Astrocyte (in vitro differentiated cells and primary cell): ENCODE measurements at regions not wholly inside any gene's neighbourhood (a gene's known extent, or its start where the extent isn't known, plus 50 kb on each side); places are given as distances from the start of the nearest gene placed in this dataset.

Source experiments
- EZH2 ChIP-seq: IDR thresholded peaks from 2 replicates; pipeline ENCODE4 v1.6.1; 2012; ENCODE audit warnings: mild to moderate bottlenecking, low read length, inconsistent platforms; ENCODE audit not compliant: insufficient read depth
- TF ChIP-seq, protein P1 (sequence below): IDR thresholded peaks from 2 replicates; pipeline ENCODE4 v1.5.1; 2011; ENCODE audit warnings: low read depth, mild to moderate bottlenecking, inconsistent platforms, low read length, moderate library complexity; ENCODE audit not compliant: insufficient read depth

DNA sequence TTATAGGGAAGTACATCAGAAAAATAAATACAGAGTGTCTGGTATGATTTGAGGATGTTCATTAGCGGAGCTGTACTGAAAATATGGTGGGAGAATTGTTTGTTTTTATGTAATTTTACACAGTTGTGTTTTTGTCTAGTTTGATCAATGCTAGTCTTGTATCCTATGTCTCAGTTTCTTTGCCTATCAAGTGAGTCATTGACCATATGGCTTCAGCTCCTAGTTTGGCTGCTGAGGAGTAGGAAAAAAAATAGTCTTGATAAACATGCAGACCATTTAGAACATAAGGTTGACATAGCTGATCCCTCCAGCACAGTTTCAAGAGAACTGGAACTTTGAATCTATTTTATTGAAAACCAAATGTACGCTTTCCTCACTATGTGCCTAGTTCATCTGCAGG is 1292.1 kb upstream of the FLRT2 start:
- TF ChIP-seq, protein P1, sequence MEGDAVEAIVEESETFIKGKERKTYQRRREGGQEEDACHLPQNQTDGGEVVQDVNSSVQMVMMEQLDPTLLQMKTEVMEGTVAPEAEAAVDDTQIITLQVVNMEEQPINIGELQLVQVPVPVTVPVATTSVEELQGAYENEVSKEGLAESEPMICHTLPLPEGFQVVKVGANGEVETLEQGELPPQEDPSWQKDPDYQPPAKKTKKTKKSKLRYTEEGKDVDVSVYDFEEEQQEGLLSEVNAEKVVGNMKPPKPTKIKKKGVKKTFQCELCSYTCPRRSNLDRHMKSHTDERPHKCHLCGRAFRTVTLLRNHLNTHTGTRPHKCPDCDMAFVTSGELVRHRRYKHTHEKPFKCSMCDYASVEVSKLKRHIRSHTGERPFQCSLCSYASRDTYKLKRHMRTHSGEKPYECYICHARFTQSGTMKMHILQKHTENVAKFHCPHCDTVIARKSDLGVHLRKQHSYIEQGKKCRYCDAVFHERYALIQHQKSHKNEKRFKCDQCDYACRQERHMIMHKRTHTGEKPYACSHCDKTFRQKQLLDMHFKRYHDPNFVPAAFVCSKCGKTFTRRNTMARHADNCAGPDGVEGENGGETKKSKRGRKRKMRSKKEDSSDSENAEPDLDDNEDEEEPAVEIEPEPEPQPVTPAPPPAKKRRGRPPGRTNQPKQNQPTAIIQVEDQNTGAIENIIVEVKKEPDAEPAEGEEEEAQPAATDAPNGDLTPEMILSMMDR: no peak
- TF ChIP-seq EZH2: no peak
